Tibial artery (tissue), 4 donors: ENCODE measurements at regions not wholly inside any gene's neighbourhood (a gene's known extent, or its start where the extent isn't known, plus 50 kb on each side); places are given as distances from the start of the nearest gene placed in this dataset.
A peak's percentile ranks its signal among the peaks of the same experiment; 100 is the strongest.

ENCODE experiments used
- DNase-seq, 2 donors: peaks; one replicate each; pipeline ENCODE4 v3.0.0-alpha.2; 2019
- H3K27ac ChIP-seq, 2 donors: fragments of 200-600 bp; sonication (generic) in 1 of 2; 1 replicate in 1 of 2; 2 replicates in 1 of 2; pipeline ENCODE4 v1.5.1; 2018 to 2019; ENCODE audit warnings: mild to moderate bottlenecking in 1 of 2
- H3K27me3 ChIP-seq, 2 donors: fragments of 200-600 bp; sonication (generic) in 1 of 2; one replicate each; pipeline versions ENCODE4 v1.5.1 to v1.6.0; 2016 to 2019
- H3K36me3 ChIP-seq, 3 donors: fragments of 200-600 bp; sonication (generic) in 2 of 3; one replicate each; pipeline ENCODE4 v1.5.1; 2016 to 2019; ENCODE audit warnings: mild to moderate bottlenecking in 2 of 3
- H3K4me1 ChIP-seq, 4 donors: fragments of 200-600 bp; sonication (generic) in 2 of 4; 1 replicate in 3 of 4; 2 replicates in 1 of 4; pipeline ENCODE4 v1.5.1; 2016 to 2019
- H3K4me3 ChIP-seq, 2 donors: fragments of 200-600 bp; sonication (generic) in 1 of 2; 1 replicate in 1 of 2; 2 replicates in 1 of 2; pipeline ENCODE4 v1.5.1; 2018 to 2019; ENCODE audit warnings: mild to moderate bottlenecking in 2 of 2
- H3K9me3 ChIP-seq, 3 donors: fragments of 200-600 bp; sonication (generic) in 1 of 3; one replicate each; pipeline ENCODE4 v1.5.1; 2016 to 2019
- CTCF ChIP-seq, 2 experiments: fragments of 200-600 bp in 1 of 2; fragments of 450-650 bp in 1 of 2; IDR thresholded peaks; one replicate each; pipeline ENCODE4 v1.5.1; 2017 to 2019; ENCODE audit warnings: antibody characterized with exemption in 2 of 2, mild to moderate bottlenecking in 1 of 2, moderate library complexity in 1 of 2
- intact Hi-C: fragments of 100-400 bp; cut with DNase I; formaldehyde crosslinking; loops from one replicate; pipeline ENCODE4 v1.15.0; 2023; ENCODE audit warnings: low total_unique reads

- peaks cover 0 to 57% (median 11%) of the 10 kb centered on the region in 4 donors for H3K4me1 ChIP-seq
- H3K4me3 ChIP-seq: no peak overlapping the region
- intact Hi-C loops: no loop called here
- DNase-seq: peak; percentile 27 to 76
- no peak for TF ChIP-seq CTCF (IDR thresholded peaks at IDR 0.05)
- no peaks in the 10 kb centered on the region for H3K9me3 ChIP-seq
- H3K36me3 ChIP-seq: no peaks in the 10 kb centered on the region
- peak overlapping the region; percentile 80 to 82 for H3K27ac ChIP-seq
- no peaks in the 10 kb centered on the region for H3K27me3 ChIP-seq
Measured at GRCh38 chr2:217105733-217106649, 246.1 kb upstream of the TNP1 start.

- peaks cover 0 to 66% (median 20%) of the 10 kb centered on the region in 4 donors for H3K4me1 ChIP-seq
- no peaks in the 10 kb centered on the region for H3K36me3 ChIP-seq
- no peaks in the 10 kb centered on the region for H3K9me3 ChIP-seq
- intact Hi-C loops: no loop called here
- peak overlapping the region; percentile 80 to 82 for H3K27ac ChIP-seq
- H3K27me3 ChIP-seq: no peaks in the 10 kb centered on the region
- no peak for TF ChIP-seq CTCF (IDR thresholded peaks at IDR 0.05)
- no peak overlapping the region for H3K4me3 ChIP-seq
- no peak for DNase-seq
Measured at GRCh38 chr2:217103752-217104545, 244.1 kb upstream of the TNP1 start.

- Histone ChIP-seq H3K27ac (peak overlapping the region; percentile 80 to 82), H3K4me3 (no peak overlapping the region), H3K9me3 (no peaks in the 10 kb centered on the region), H3K36me3 (no peaks in the 10 kb centered on the region), H3K27me3 (no peaks in the 10 kb centered on the region), H3K4me1 (peaks cover 0 to 75% (median 22%) of the 10 kb centered on the region in 4 donors)
- intact Hi-C loops: no loop called here
- no peak for TF ChIP-seq CTCF (IDR thresholded peaks at IDR 0.05)
- DNase-seq: no peak
Measured at GRCh38 chr2:217102956-217103355, 243.1 kb upstream of the TNP1 start.

GRCh38 chr2:217101972-217102371, 242.1 kb upstream of the TNP1 start:
- peaks cover 0 to 67% (median 22%) of the 10 kb centered on the region in 4 donors for H3K4me1 ChIP-seq
- DNase-seq: no peak
- H3K27me3 ChIP-seq: no peaks in the 10 kb centered on the region
- no peaks in the 10 kb centered on the region for H3K9me3 ChIP-seq
- intact Hi-C loops: no loop called here
- no peaks in the 10 kb centered on the region for H3K36me3 ChIP-seq
- TF ChIP-seq CTCF (IDR thresholded peaks at IDR 0.05): no peak
- no peak overlapping the region for H3K4me3 ChIP-seq
- peak overlapping the region; percentile 80 to 82 for H3K27ac ChIP-seq

- Histone ChIP-seq H3K4me3 (no peak overlapping the region), H3K27ac (peak overlapping the region; percentile 44 to 71), H3K4me1 (peaks cover 0 to 45% (median 11%) of the 10 kb centered on the region in 4 donors), H3K9me3 (no peaks in the 10 kb centered on the region), H3K27me3 (no peaks in the 10 kb centered on the region), H3K36me3 (no peaks in the 10 kb centered on the region)
- no peak for TF ChIP-seq CTCF (IDR thresholded peaks at IDR 0.05)
- DNase-seq: peak; percentile 75 to 90
- intact Hi-C loops: no loop called here
Measured at GRCh38 chr2:217099561-217099960, 239.7 kb upstream of the TNP1 start.
